Progenitor cell of endocrine pancreas (in vitro differentiated cells): ENCODE measurements at regions not wholly inside any gene's neighbourhood (a gene's known extent, or its start where the extent isn't known, plus 50 kb on each side); places are given as distances from the start of the nearest gene placed in this dataset.

ENCODE experiments used
- DNase-seq: peaks from one replicate; pipeline ENCODE4 v3.0.0; 2021; ENCODE audit warnings: low spot score; ENCODE audit not compliant: unreplicated experiment
- H3K27ac Mint-ChIP-seq: 2 replicates; pipeline ENCODE4 v1.8.0; 2021; ENCODE audit warnings: mild to moderate bottlenecking, moderate library complexity, mixed read lengths
- H3K27me3 Mint-ChIP-seq: 2 replicates; pipeline ENCODE4 v1.8.0; 2021; ENCODE audit warnings: mixed read lengths
- H3K36me3 Mint-ChIP-seq: 2 replicates; pipeline ENCODE4 v1.8.0; 2022; ENCODE audit warnings: mixed read lengths; ENCODE audit not compliant: insufficient read depth
- H3K4me1 Mint-ChIP-seq: 2 replicates; pipeline ENCODE4 v1.8.0; 2021; ENCODE audit warnings: low read depth, mixed read lengths
- H3K4me3 Mint-ChIP-seq: 2 replicates; pipeline ENCODE4 v1.8.0; 2021; ENCODE audit warnings: low read depth, mild to moderate bottlenecking, moderate library complexity, mixed read lengths
- H3K9me3 Mint-ChIP-seq: 2 replicates; pipeline ENCODE4 v1.8.0; 2021; ENCODE audit warnings: low read depth, mixed read lengths
- CTCF ChIP-seq: fragments of 200-600 bp; sonication (generic); IDR thresholded peaks from one replicate; pipeline ENCODE4 v1.5.0; 2021; ENCODE audit warnings: antibody characterized with exemption, mild to moderate bottlenecking; ENCODE audit not compliant: unreplicated experiment

- Mint-ChIP-seq H3K4me1 (peaks cover 14% of the 10 kb centered on the region), H3K27me3 (no peaks in the 10 kb centered on the region), H3K27ac (no peak overlapping the region), H3K36me3 (peaks cover 29% of the 10 kb centered on the region), H3K9me3 (no peaks in the 10 kb centered on the region), H3K4me3 (no peak overlapping the region)
- no peak for DNase-seq
- TF ChIP-seq CTCF = no peak
Measured at GRCh38 chr6:144806222-144806621, 521.1 kb downstream of the UTRN start.

DNA sequence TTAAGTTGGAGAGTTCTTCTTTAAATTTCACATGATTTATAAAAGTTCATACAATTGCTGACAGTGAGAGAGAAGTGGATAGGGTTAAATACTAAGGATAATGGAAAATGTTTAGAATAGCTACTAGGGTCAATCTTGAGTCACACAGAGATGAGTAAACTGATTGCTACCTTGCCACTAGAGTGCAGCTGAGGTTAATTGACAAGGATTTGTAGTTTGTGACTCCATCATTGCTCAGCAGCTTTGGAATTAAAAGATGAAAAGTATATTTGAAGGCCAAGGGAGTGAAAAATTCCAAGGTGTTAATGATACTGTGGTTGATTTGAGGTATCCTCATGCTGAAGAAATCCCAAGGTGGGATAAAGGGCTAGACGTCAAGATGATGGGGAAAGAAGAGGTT is 524.0 kb downstream of the UTRN start:
- Mint-ChIP-seq H3K27me3 (no peaks in the 10 kb centered on the region), H3K4me3 (no peak overlapping the region), H3K36me3 (peaks cover 44% of the 10 kb centered on the region), H3K9me3 (no peaks in the 10 kb centered on the region), H3K4me1 (peaks cover 13% of the 10 kb centered on the region), H3K27ac (no peak overlapping the region)
- no peak for TF ChIP-seq CTCF
- DNase-seq = no peak

DNA sequence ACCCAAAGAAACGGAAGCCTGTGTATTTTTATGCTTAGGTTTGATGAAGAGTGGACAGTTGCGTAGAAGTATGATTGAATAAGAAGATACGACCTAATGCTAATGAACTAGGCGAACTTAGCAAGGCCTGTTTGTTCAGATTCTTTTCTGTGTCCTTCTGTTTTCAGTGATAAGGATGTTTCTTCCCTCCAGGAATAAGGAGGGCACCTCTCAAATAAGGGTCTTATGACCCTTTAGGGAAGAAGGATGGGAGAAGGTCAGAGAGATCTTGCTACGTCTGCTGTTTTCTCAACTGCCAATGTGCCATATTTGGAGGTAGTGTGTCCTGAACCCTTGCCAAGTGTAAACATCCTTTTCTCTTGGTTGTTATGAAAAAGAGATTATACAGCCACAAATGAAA is 524.8 kb downstream of the UTRN start:
- no peaks in the 10 kb centered on the region for H3K27me3 Mint-ChIP-seq
- no peak for TF ChIP-seq CTCF
- no peak overlapping the region for H3K27ac Mint-ChIP-seq
- H3K9me3 Mint-ChIP-seq = no peaks in the 10 kb centered on the region
- no peak for DNase-seq
- H3K4me1 Mint-ChIP-seq = peaks cover 5% of the 10 kb centered on the region
- H3K4me3 Mint-ChIP-seq = no peak overlapping the region
- H3K36me3 Mint-ChIP-seq = peaks cover 49% of the 10 kb centered on the region

- Mint-ChIP-seq H3K4me1 (no peaks in the 10 kb centered on the region), H3K27ac (peak overlapping the region; percentile 71), H3K9me3 (no peaks in the 10 kb centered on the region), H3K27me3 (no peaks in the 10 kb centered on the region), H3K4me3 (no peak overlapping the region), H3K36me3 (peaks cover 53% of the 10 kb centered on the region)
- TF ChIP-seq CTCF = no peak
- no peak for DNase-seq
Measured at GRCh38 chr6:144811140-144811539, 526.0 kb downstream of the UTRN start.

DNA sequence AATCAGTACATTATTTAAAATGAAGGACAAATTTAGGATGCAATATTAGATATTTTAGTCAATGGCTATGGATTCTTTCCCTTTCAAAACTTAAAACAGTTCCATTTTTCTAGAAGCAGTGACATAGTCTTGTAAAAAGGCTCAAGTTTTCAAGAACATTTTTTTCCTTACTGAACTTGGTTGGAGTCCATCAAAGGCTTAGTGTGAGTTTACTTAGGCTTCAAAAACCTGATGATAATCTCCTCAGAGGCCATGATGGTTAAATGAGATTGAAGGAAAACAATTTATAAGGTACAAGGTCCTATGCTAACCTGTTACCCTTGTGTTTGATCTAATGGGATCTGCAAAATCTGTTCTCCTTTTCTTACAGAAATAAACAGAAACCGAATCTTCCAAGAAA is 531.8 kb downstream of the UTRN start:
- Mint-ChIP-seq H3K9me3 (no peaks in the 10 kb centered on the region), H3K4me1 (peaks cover 6% of the 10 kb centered on the region), H3K36me3 (peaks cover 30% of the 10 kb centered on the region), H3K4me3 (no peak overlapping the region), H3K27ac (no peak overlapping the region), H3K27me3 (no peaks in the 10 kb centered on the region)
- no peak for TF ChIP-seq CTCF
- no peak for DNase-seq
